ENCODE measurements at regions not wholly inside any gene's neighbourhood (a gene's known extent, or its start where the extent isn't known, plus 50 kb on each side); places are given as distances from the start of the nearest gene placed in this dataset.

DNA sequence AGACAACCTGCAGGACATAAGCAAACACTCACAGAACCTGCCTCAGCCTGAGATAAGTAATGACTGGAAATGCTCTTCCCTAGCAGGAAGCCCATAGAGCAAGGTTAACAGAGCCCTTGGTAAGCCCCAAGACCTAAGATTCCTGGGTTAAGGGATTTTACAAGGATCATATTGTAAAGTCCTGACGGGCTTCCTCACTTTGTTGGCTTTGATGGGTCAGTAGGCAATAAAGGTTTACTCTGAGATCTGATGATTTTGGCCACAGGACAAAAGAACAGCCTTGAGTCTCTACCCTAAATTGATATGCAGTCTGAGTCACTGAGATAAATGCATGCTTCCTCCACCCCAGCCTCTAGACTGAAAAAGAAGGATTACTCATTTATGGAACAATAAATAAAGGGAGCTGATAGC, 270.8 kb downstream of the HTR7 start:
- intact Hi-C loops (cut with DNase I) = no loop called here
- DNase-seq (ENCODE audit: extremely low spot score in 2 of 2) = no peak
- Histone ChIP-seq H3K9me3 (no peaks in the 10 kb centered on the region), H3K36me3 (no peaks in the 10 kb centered on the region), H3K27me3 (no peaks in the 10 kb centered on the region), H3K4me1 (no peaks in the 10 kb centered on the region), H3K4me3 (no peak overlapping the region), H3K27ac (no peak overlapping the region)
- TF ChIP-seq, protein P1, sequence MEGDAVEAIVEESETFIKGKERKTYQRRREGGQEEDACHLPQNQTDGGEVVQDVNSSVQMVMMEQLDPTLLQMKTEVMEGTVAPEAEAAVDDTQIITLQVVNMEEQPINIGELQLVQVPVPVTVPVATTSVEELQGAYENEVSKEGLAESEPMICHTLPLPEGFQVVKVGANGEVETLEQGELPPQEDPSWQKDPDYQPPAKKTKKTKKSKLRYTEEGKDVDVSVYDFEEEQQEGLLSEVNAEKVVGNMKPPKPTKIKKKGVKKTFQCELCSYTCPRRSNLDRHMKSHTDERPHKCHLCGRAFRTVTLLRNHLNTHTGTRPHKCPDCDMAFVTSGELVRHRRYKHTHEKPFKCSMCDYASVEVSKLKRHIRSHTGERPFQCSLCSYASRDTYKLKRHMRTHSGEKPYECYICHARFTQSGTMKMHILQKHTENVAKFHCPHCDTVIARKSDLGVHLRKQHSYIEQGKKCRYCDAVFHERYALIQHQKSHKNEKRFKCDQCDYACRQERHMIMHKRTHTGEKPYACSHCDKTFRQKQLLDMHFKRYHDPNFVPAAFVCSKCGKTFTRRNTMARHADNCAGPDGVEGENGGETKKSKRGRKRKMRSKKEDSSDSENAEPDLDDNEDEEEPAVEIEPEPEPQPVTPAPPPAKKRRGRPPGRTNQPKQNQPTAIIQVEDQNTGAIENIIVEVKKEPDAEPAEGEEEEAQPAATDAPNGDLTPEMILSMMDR (IDR thresholded peaks at IDR 0.05) = no peak
- TF ChIP-seq POLR2AphosphoS5 (IDR thresholded peaks at IDR 0.05; ENCODE audit: insufficient read depth in 1 of 2, low read depth in 1 of 2) (no peak), POLR2A (IDR thresholded peaks at IDR 0.05) (no peak)

DNA sequence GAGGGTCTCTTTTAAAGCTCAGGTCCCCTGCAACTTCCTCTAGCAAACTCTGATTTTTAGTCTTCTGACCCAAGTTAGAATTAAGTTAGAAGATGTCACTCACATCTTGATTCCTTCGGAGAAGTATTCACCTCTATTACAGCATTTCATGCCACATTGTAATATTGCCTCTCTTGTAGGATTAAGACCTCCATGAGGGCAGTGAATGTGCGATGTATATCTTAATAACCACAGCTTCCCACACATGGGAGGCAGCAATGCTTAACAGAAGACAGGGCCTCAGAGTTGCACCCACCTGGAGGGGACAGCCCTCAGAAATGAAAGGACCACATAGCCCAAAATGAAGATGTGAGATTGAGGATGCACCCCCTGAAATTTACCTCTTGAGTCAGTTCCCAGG, 270.3 kb downstream of the HTR7 start:
- H3K9me3 ChIP-seq = no peaks in the 10 kb centered on the region
- no peaks in the 10 kb centered on the region for H3K36me3 ChIP-seq
- H3K27me3 ChIP-seq = no peaks in the 10 kb centered on the region
- intact Hi-C loops (cut with DNase I) = no loop called here
- no peaks in the 10 kb centered on the region for H3K4me1 ChIP-seq
- DNase-seq (ENCODE audit: extremely low spot score in 2 of 2) = no peak
- no peak overlapping the region for H3K27ac ChIP-seq
- TF ChIP-seq POLR2AphosphoS5 (IDR thresholded peaks at IDR 0.05; ENCODE audit: insufficient read depth in 1 of 2, low read depth in 1 of 2) (no peak), POLR2A (IDR thresholded peaks at IDR 0.05) (no peak)
- TF ChIP-seq, protein P1 (IDR thresholded peaks at IDR 0.05) = no peak
- no peak overlapping the region for H3K4me3 ChIP-seq

DNA sequence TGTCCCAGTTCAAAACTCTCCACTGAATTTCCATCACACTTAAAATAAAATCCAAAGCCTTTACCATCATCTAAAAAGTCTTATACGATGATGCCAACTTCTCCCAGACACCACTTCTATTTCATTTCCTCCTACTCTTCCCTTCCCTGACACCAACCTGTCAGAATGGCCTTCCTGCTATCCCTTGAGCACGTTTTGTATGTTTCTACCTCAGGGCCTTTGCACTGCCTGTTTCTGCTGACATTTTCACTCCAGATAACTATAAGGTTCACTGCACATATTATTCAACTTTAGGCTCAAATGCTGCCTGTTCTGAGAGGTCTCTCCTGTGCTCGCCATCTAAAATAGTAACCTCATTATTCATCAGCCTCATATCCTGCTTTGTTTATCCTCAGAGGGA, 269.6 kb downstream of the HTR7 start:
- Histone ChIP-seq H3K36me3 (no peaks in the 10 kb centered on the region), H3K9me3 (no peaks in the 10 kb centered on the region), H3K4me3 (no peak overlapping the region), H3K27me3 (no peaks in the 10 kb centered on the region), H3K27ac (no peak overlapping the region), H3K4me1 (no peaks in the 10 kb centered on the region)
- no peak for DNase-seq (ENCODE audit: extremely low spot score in 2 of 2)
- intact Hi-C loops (cut with DNase I) = no loop called here
- TF ChIP-seq, protein P1 (IDR thresholded peaks at IDR 0.05) = no peak
- TF ChIP-seq POLR2AphosphoS5 (IDR thresholded peaks at IDR 0.05; ENCODE audit: insufficient read depth in 1 of 2, low read depth in 1 of 2) = no peak
- no peak for TF ChIP-seq POLR2A (IDR thresholded peaks at IDR 0.05)

DNA sequence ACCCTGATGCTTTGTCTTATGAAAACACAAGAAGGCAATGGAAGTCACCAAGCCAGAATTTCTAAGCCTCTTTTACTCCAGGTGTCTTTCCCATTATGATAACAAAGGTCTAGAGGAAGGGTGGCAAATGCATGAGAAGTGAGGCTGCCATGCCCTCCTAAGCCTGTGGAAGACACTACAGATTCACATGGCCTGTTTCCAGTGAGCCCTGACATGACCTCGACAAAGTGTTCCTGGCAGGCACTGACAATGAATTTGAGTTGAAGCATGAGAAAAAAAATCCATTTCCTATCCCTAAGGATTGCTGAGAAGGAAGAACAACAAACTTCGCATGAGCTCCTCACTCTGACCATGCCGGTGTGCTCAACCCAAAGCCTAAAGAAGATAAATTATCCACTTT, 268.0 kb downstream of the HTR7 start:
- Histone ChIP-seq H3K36me3 (no peaks in the 10 kb centered on the region), H3K9me3 (no peaks in the 10 kb centered on the region), H3K27me3 (no peaks in the 10 kb centered on the region), H3K27ac (no peak overlapping the region), H3K4me1 (no peaks in the 10 kb centered on the region), H3K4me3 (no peak overlapping the region)
- no peak for TF ChIP-seq POLR2AphosphoS5 (IDR thresholded peaks at IDR 0.05; ENCODE audit: insufficient read depth in 1 of 2, low read depth in 1 of 2)
- no peak for TF ChIP-seq POLR2A (IDR thresholded peaks at IDR 0.05)
- TF ChIP-seq, protein P1 (IDR thresholded peaks at IDR 0.05) = no peak
- intact Hi-C loops (cut with DNase I) = no loop called here
- DNase-seq (ENCODE audit: extremely low spot score in 2 of 2) = no peak

DNA sequence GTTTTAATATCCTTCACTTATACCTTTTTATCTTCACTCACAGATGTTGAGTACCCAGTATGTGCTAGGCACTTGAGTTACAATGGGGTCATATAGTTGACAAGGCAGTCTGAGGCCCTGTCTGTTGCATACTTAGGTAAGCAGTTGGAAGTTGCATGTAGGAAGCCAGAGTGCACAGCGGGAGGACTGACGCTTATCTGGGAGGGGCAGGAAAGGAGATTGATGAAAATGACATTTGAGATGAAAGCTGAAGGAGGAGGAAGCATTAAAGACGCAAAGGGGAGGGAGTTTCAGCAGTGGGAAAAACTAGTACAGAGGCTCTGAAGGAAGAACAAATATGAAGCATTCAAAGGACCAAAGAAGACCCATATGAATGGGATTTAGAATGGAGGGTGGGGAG, 266.2 kb downstream of the HTR7 start:
- Histone ChIP-seq H3K36me3 (no peaks in the 10 kb centered on the region), H3K27me3 (no peaks in the 10 kb centered on the region), H3K27ac (no peak overlapping the region), H3K9me3 (no peaks in the 10 kb centered on the region), H3K4me1 (no peaks in the 10 kb centered on the region), H3K4me3 (no peak overlapping the region)
- intact Hi-C loops (cut with DNase I) = no loop called here
- no peak for TF ChIP-seq POLR2A (IDR thresholded peaks at IDR 0.05)
- no peak for TF ChIP-seq POLR2AphosphoS5 (IDR thresholded peaks at IDR 0.05; ENCODE audit: insufficient read depth in 1 of 2, low read depth in 1 of 2)
- TF ChIP-seq, protein P1 (IDR thresholded peaks at IDR 0.05) = no peak
- no peak for DNase-seq (ENCODE audit: extremely low spot score in 2 of 2)

Measured in vagina (tissue), 2 donors.